HG02642 (cell line): ENCODE measurements at regions not wholly inside any gene's neighbourhood (a gene's known extent, or its start where the extent isn't known, plus 50 kb on each side); places are given as distances from the start of the nearest gene placed in this dataset.
A peak's percentile ranks its signal among the peaks of the same experiment; 100 is the strongest.

Source experiments
- ATAC-seq: cut with Tn5 transposase; IDR thresholded peaks from one replicate; pipeline ENCODE4 v1.9.1; 2021; ENCODE audit warnings: mild to moderate bottlenecking; ENCODE audit not compliant: unreplicated experiment, poor library complexity

- peak; percentile 76 for ATAC-seq
Measured at GRCh38 chr18:68623342-68623741, 91.6 kb downstream of the TMX3 start.

GRCh38 chr18:68611311-68611710 is 103.6 kb downstream of the TMX3 start:
- ATAC-seq = no peak

GRCh38 chr18:68608851-68609490 is 105.9 kb downstream of the TMX3 start:
- ATAC-seq = no peak

- no peak for ATAC-seq
Measured at GRCh38 chr18:68607852-68608251, 107.1 kb downstream of the TMX3 start.

GRCh38 chr18:68604256-68604655 is 110.7 kb downstream of the TMX3 start:
- ATAC-seq = no peak

- ATAC-seq = no peak
Measured at GRCh38 chr18:68596016-68596415, 118.9 kb downstream of the TMX3 start.

GRCh38 chr18:68588169-68588568 is 126.7 kb downstream of the TMX3 start:
- no peak for ATAC-seq

GRCh38 chr18:68583685-68584084 is 131.2 kb downstream of the TMX3 start:
- ATAC-seq = no peak

GRCh38 chr18:68574311-68574710 is 140.6 kb downstream of the TMX3 start:
- ATAC-seq = no peak

GRCh38 chr18:68569936-68570335 is 145.0 kb downstream of the TMX3 start:
- no peak for ATAC-seq

GRCh38 chr18:68568364-68569155 is 146.3 kb downstream of the TMX3 start:
- ATAC-seq = no peak

- ATAC-seq = no peak
Measured at GRCh38 chr18:68566991-68567390, 147.9 kb downstream of the TMX3 start.

- ATAC-seq = no peak
Measured at GRCh38 chr18:68564961-68565360, 149.9 kb downstream of the TMX3 start.

- ATAC-seq = no peak
Measured at GRCh38 chr18:68564351-68564750, 150.6 kb downstream of the TMX3 start.

GRCh38 chr18:68560128-68560527 is 154.8 kb downstream of the TMX3 start:
- no peak for ATAC-seq

GRCh38 chr18:68557183-68557582 is 157.7 kb downstream of the TMX3 start:
- ATAC-seq = no peak

GRCh38 chr18:68555879-68556301 is 159.0 kb downstream of the TMX3 start:
- no peak for ATAC-seq

GRCh38 chr18:68548904-68549870 is 165.7 kb downstream of the TMX3 start:
- no peak for ATAC-seq

- no peak for ATAC-seq
Measured at GRCh38 chr18:68543344-68543743, 171.6 kb downstream of the TMX3 start.

GRCh38 chr18:68542846-68543245 is 172.1 kb downstream of the TMX3 start:
- ATAC-seq = no peak

- ATAC-seq = no peak
Measured at GRCh38 chr18:68533641-68534040, 181.3 kb downstream of the TMX3 start.
